ENCODE measurements at regions not wholly inside any gene's neighbourhood (a gene's known extent, or its start where the extent isn't known, plus 50 kb on each side); places are given as distances from the start of the nearest gene placed in this dataset.
"Not testable (repeated sequence)": the region's sequence is repeated elsewhere in the genome, so short reads cannot be mapped to it uniquely, and the experiment has no call there.

GRCh38 chr7:149949863-149950577, 76.3 kb downstream of the ATP6V0E2 start:
- H3K27ac Mint-ChIP-seq; H3K36me3 Mint-ChIP-seq; H3K36me3 ChIP-seq (replicated peaks in 1 of 2; ENCODE audit: control insufficient read depth in 1 of 2, insufficient read depth in 2 of 2, low read length in 2 of 2); intact Hi-C loops (cut with micrococcal nuclease); DNase-seq; H3K4me2 ChIP-seq (replicated peaks; ENCODE audit: extremely low read depth, low read length, poor library complexity, severe bottlenecking); H3K27me3 Mint-ChIP-seq (ENCODE audit: low read depth in 3 of 3); H4K20me1 ChIP-seq (ENCODE audit: insufficient read depth, low read length); H3K27me3 ChIP-seq (ENCODE audit: control insufficient read depth in 2 of 2, insufficient read depth in 2 of 2, low read length in 2 of 2); H3K4me1 Mint-ChIP-seq; H3K9ac ChIP-seq (ENCODE audit: insufficient read depth, low read length, poor library complexity, severe bottlenecking); H3K79me2 ChIP-seq (ENCODE audit: insufficient read depth, low read length); H3K9me3 ChIP-seq (replicated peaks in 1 of 2; ENCODE audit: control insufficient read depth in 1 of 2, insufficient read depth in 1 of 2, low read length in 2 of 2); H3K4me1 ChIP-seq (ENCODE audit: control insufficient read depth in 1 of 2, insufficient read depth in 2 of 2, low read length in 2 of 2); H3K9me3 Mint-ChIP-seq; H3K4me3 ChIP-seq (replicated peaks in 1 of 3; ENCODE audit: low read depth in 2 of 3, low read length in 3 of 3); H3K27ac ChIP-seq (ENCODE audit: low read depth in 1 of 2, low read length in 2 of 2); H3K4me3 Mint-ChIP-seq; H2AFZ ChIP-seq (ENCODE audit: insufficient read depth, low read depth, low read length, poor library complexity, severe bottlenecking): not testable (repeated sequence)
- no CpG with 5 or more reads among the region's 13 CpGs for WGBS (ENCODE audit: insufficient coverage)

- H3K9me3 ChIP-seq (replicated peaks in 1 of 2; ENCODE audit: control insufficient read depth in 1 of 2, insufficient read depth in 1 of 2, low read length in 2 of 2); H3K4me2 ChIP-seq (replicated peaks; ENCODE audit: extremely low read depth, low read length, poor library complexity, severe bottlenecking); H3K9me3 Mint-ChIP-seq; H3K9ac ChIP-seq (ENCODE audit: insufficient read depth, low read length, poor library complexity, severe bottlenecking); H3K4me3 ChIP-seq (replicated peaks in 1 of 3; ENCODE audit: low read depth in 2 of 3, low read length in 3 of 3); H3K36me3 Mint-ChIP-seq; DNase-seq; H3K4me1 Mint-ChIP-seq; H3K27ac Mint-ChIP-seq; H3K27ac ChIP-seq (ENCODE audit: low read depth in 1 of 2, low read length in 2 of 2); H3K36me3 ChIP-seq (replicated peaks in 1 of 2; ENCODE audit: control insufficient read depth in 1 of 2, insufficient read depth in 2 of 2, low read length in 2 of 2); H4K20me1 ChIP-seq (ENCODE audit: insufficient read depth, low read length); intact Hi-C loops (cut with micrococcal nuclease); H3K4me1 ChIP-seq (ENCODE audit: control insufficient read depth in 1 of 2, insufficient read depth in 2 of 2, low read length in 2 of 2); H2AFZ ChIP-seq (ENCODE audit: insufficient read depth, low read depth, low read length, poor library complexity, severe bottlenecking); H3K79me2 ChIP-seq (ENCODE audit: insufficient read depth, low read length); H3K27me3 Mint-ChIP-seq (ENCODE audit: low read depth in 3 of 3); H3K27me3 ChIP-seq (ENCODE audit: control insufficient read depth in 2 of 2, insufficient read depth in 2 of 2, low read length in 2 of 2); H3K4me3 Mint-ChIP-seq: not testable (repeated sequence)
- no CpG with 5 or more reads among the region's 4 CpGs for WGBS (ENCODE audit: insufficient coverage)
Measured at GRCh38 chr7:149950578-149950924, 76.8 kb downstream of the ATP6V0E2 start.

GRCh38 chr7:149951579-149951978, 77.8 kb downstream of the ATP6V0E2 start:
- H3K27me3 ChIP-seq (ENCODE audit: control insufficient read depth in 2 of 2, insufficient read depth in 2 of 2, low read length in 2 of 2); H3K4me3 Mint-ChIP-seq; H3K4me1 ChIP-seq (ENCODE audit: control insufficient read depth in 1 of 2, insufficient read depth in 2 of 2, low read length in 2 of 2); H3K27ac ChIP-seq (ENCODE audit: low read depth in 1 of 2, low read length in 2 of 2); H3K9ac ChIP-seq (ENCODE audit: insufficient read depth, low read length, poor library complexity, severe bottlenecking); H3K36me3 ChIP-seq (replicated peaks in 1 of 2; ENCODE audit: control insufficient read depth in 1 of 2, insufficient read depth in 2 of 2, low read length in 2 of 2); H3K9me3 ChIP-seq (replicated peaks in 1 of 2; ENCODE audit: control insufficient read depth in 1 of 2, insufficient read depth in 1 of 2, low read length in 2 of 2); DNase-seq; H3K4me3 ChIP-seq (replicated peaks in 1 of 3; ENCODE audit: low read depth in 2 of 3, low read length in 3 of 3); H3K27ac Mint-ChIP-seq; H3K27me3 Mint-ChIP-seq (ENCODE audit: low read depth in 3 of 3); H3K4me2 ChIP-seq (replicated peaks; ENCODE audit: extremely low read depth, low read length, poor library complexity, severe bottlenecking); H3K36me3 Mint-ChIP-seq; H4K20me1 ChIP-seq (ENCODE audit: insufficient read depth, low read length); H3K9me3 Mint-ChIP-seq; intact Hi-C loops (cut with micrococcal nuclease); H3K4me1 Mint-ChIP-seq; H2AFZ ChIP-seq (ENCODE audit: insufficient read depth, low read depth, low read length, poor library complexity, severe bottlenecking); H3K79me2 ChIP-seq (ENCODE audit: insufficient read depth, low read length): not testable (repeated sequence)
- WGBS (ENCODE audit: insufficient coverage): no CpG with 5 or more reads among the region's 2 CpGs

GRCh38 chr7:149958880-149959279, 85.1 kb downstream of the ATP6V0E2 start:
- H3K4me3 Mint-ChIP-seq; H4K20me1 ChIP-seq (ENCODE audit: insufficient read depth, low read length); H3K27me3 Mint-ChIP-seq (ENCODE audit: low read depth in 3 of 3); H3K4me1 Mint-ChIP-seq; H3K79me2 ChIP-seq (ENCODE audit: insufficient read depth, low read length); H3K27me3 ChIP-seq (ENCODE audit: control insufficient read depth in 2 of 2, insufficient read depth in 2 of 2, low read length in 2 of 2); H2AFZ ChIP-seq (ENCODE audit: insufficient read depth, low read depth, low read length, poor library complexity, severe bottlenecking); DNase-seq; H3K27ac ChIP-seq (ENCODE audit: low read depth in 1 of 2, low read length in 2 of 2); H3K36me3 Mint-ChIP-seq; H3K4me2 ChIP-seq (replicated peaks; ENCODE audit: extremely low read depth, low read length, poor library complexity, severe bottlenecking); H3K36me3 ChIP-seq (replicated peaks in 1 of 2; ENCODE audit: control insufficient read depth in 1 of 2, insufficient read depth in 2 of 2, low read length in 2 of 2); H3K4me1 ChIP-seq (ENCODE audit: control insufficient read depth in 1 of 2, insufficient read depth in 2 of 2, low read length in 2 of 2); H3K9ac ChIP-seq (ENCODE audit: insufficient read depth, low read length, poor library complexity, severe bottlenecking); H3K4me3 ChIP-seq (replicated peaks in 1 of 3; ENCODE audit: low read depth in 2 of 3, low read length in 3 of 3); H3K27ac Mint-ChIP-seq; intact Hi-C loops (cut with micrococcal nuclease): not testable (repeated sequence)
- WGBS (ENCODE audit: insufficient coverage): no CpG with 5 or more reads among the region's 2 CpGs
- H3K9me3 Mint-ChIP-seq: peaks cover 12 to 23% (median 15%) of the 10 kb centered on the region in 7 donors
- peaks cover 14 to 15% of the 10 kb centered on the region in 2 donors for H3K9me3 ChIP-seq (replicated peaks in 1 of 2; ENCODE audit: control insufficient read depth in 1 of 2, insufficient read depth in 1 of 2, low read length in 2 of 2)

Data from CD14-positive monocyte (primary cell).